Right lobe of liver (tissue), 6 donors: ENCODE measurements at regions not wholly inside any gene's neighbourhood (a gene's known extent, or its start where the extent isn't known, plus 50 kb on each side); places are given as distances from the start of the nearest gene placed in this dataset.

Source experiments
- ATAC-seq, 4 donors: fragments of 200-7000 bp; cut with Tn5 transposase; one replicate each; pipeline ENCODE4 v1.9.1; 2020; ENCODE audit warnings: mild to moderate bottlenecking in 4 of 4, moderate library complexity in 4 of 4
- DNase-seq, 3 donors: peaks; one replicate each; pipeline ENCODE4 v3.0.0-alpha.2; 2020
- H3K27ac ChIP-seq, 3 donors: fragments of 200-600 bp; one replicate each; pipeline ENCODE4 v1.8.0; 2022
- H3K27me3 ChIP-seq, 2 donors: fragments of 200-600 bp; one replicate each; pipeline ENCODE4 v1.8.0; 2022
- H3K36me3 ChIP-seq, 4 donors: fragments of 200-600 bp; sonication (generic) in 1 of 4; one replicate each; pipeline versions ENCODE4 v1.5.1 to v1.8.0; 2017 to 2022; ENCODE audit warnings: control low read depth in 1 of 4
- H3K4me1 ChIP-seq, 4 donors: fragments of 200-600 bp; sonication (generic) in 1 of 4; one replicate each; pipeline versions ENCODE4 v1.5.1 to v1.8.0; 2017 to 2022; ENCODE audit warnings: control low read depth in 1 of 4
- H3K4me3 ChIP-seq, 3 donors: fragments of 200-600 bp; one replicate each; pipeline ENCODE4 v1.8.0; 2022
- H3K9me3 ChIP-seq, 4 donors: fragments of 200-600 bp; sonication (generic) in 1 of 4; one replicate each; pipeline versions ENCODE4 v1.5.1 to v1.8.0; 2017 to 2022; ENCODE audit warnings: control low read depth in 1 of 4
- POLR2A ChIP-seq: fragments of 450-650 bp; IDR thresholded peaks from one replicate; pipeline ENCODE4 v1.6.1; 2017; ENCODE audit warnings: antibody characterized with exemption, mild to moderate bottlenecking
- WGBS: methylation state at CpG from one replicate; pipeline ENCODE4 v1.1.6; 2018; ENCODE audit warnings: low coverage, low lambda C conversion rate; ENCODE audit not compliant: insufficient coverage; ENCODE audit errors: missing lambda C conversion rate; 5-methylcytosine and 5-hydroxymethylcytosine counted together
- intact Hi-C, 2 donors: fragments of 100-400 bp; cut with DNase I; formaldehyde crosslinking; loops; one replicate each; pipeline versions ENCODE4 v1.11.2 to v1.14.1; 2022
- TF ChIP-seq, protein P1 (sequence below), 4 donors: fragments of 200-600 bp in 3 of 4; fragments of 450-650 bp in 1 of 4; IDR thresholded peaks; one replicate each; pipeline versions ENCODE4 v1.5.1 to v1.8.0; 2016 to 2022; ENCODE audit warnings: antibody characterized with exemption in 4 of 4, mild to moderate bottlenecking in 2 of 4
- donor health status: DM: no; HTN: yes; CAD: no.
- donor health status: DM: no; HTN: no; CAD: no.
- donor health status: DM: no; HTN: no; CAD: no.
- donor health status: DM: no; HTN: yes; CAD: no.
- donor health status: DM: no; HTN: yes; CAD: no.

DNA sequence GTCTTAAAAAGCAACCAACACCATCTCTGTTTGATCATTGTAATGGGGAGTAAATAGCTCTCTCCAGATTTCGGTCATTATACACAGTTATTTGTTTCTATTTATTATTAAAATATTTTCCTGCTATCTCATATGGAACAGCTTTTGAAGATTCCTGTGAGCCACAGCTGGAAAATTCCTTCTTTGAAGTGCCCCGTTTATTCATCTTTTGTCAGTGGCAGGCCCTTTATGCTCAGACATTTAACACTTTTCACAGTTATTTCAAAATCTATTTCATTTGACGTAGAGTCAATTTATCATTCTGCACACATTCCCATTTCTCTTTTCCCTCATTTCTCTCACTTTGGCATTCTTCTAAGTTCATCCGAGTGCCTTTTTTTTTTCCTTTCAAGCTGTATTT, 245.9 kb upstream of the ELAC2 start:
- no peaks in the 10 kb centered on the region for H3K4me1 ChIP-seq

DNA sequence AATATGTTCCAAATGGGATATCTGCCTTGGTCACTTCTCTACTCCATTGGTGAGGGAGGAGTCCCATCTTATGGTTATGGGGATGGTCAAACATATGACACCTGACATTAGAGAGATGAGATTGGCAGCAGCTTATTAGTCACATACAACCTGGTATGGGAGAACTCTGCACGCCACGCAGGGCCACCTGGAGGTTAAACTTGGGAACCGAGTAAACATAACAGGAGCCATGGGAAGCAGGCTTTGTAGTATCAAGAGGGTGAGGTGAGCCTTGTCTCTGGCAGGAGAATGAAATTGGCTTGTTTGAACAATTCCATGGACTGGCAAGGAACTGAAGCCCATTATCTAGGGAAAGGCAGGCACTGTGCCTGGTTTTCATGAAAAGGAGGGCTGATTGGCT, 238.7 kb upstream of the ELAC2 start:
- DNase-seq (no peak), ATAC-seq (no peak)
- Histone ChIP-seq H3K27me3 (no peaks in the 10 kb centered on the region), H3K27ac (no peak overlapping the region), H3K9me3 (no peaks in the 10 kb centered on the region), H3K36me3 (no peaks in the 10 kb centered on the region), H3K4me1 (no peaks in the 10 kb centered on the region), H3K4me3 (no peak overlapping the region)
- 76% methylated on average over 3 of the region's 3 CpGs for WGBS
- intact Hi-C loops, result no loop called here
- no peak for TF ChIP-seq POLR2A
- TF ChIP-seq, protein P1, sequence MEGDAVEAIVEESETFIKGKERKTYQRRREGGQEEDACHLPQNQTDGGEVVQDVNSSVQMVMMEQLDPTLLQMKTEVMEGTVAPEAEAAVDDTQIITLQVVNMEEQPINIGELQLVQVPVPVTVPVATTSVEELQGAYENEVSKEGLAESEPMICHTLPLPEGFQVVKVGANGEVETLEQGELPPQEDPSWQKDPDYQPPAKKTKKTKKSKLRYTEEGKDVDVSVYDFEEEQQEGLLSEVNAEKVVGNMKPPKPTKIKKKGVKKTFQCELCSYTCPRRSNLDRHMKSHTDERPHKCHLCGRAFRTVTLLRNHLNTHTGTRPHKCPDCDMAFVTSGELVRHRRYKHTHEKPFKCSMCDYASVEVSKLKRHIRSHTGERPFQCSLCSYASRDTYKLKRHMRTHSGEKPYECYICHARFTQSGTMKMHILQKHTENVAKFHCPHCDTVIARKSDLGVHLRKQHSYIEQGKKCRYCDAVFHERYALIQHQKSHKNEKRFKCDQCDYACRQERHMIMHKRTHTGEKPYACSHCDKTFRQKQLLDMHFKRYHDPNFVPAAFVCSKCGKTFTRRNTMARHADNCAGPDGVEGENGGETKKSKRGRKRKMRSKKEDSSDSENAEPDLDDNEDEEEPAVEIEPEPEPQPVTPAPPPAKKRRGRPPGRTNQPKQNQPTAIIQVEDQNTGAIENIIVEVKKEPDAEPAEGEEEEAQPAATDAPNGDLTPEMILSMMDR (IDR thresholded peaks at IDR 0.05), result no peak

More for the DNA sequence above, 245.9 kb upstream of the ELAC2 start:
- DNase-seq (no peak), ATAC-seq (no peak)
- H3K27me3 ChIP-seq, result no peaks in the 10 kb centered on the region
- TF ChIP-seq POLR2A, result no peak
- TF ChIP-seq, protein P1 (IDR thresholded peaks at IDR 0.05), result no peak
- H3K36me3 ChIP-seq, result no peaks in the 10 kb centered on the region
- 56% methylated on average over 4 of the region's 4 CpGs for WGBS
- no peaks in the 10 kb centered on the region for H3K9me3 ChIP-seq
- no peak overlapping the region for H3K4me3 ChIP-seq
- H3K27ac ChIP-seq, result no peak overlapping the region
- intact Hi-C loops, result no loop called here

DNA sequence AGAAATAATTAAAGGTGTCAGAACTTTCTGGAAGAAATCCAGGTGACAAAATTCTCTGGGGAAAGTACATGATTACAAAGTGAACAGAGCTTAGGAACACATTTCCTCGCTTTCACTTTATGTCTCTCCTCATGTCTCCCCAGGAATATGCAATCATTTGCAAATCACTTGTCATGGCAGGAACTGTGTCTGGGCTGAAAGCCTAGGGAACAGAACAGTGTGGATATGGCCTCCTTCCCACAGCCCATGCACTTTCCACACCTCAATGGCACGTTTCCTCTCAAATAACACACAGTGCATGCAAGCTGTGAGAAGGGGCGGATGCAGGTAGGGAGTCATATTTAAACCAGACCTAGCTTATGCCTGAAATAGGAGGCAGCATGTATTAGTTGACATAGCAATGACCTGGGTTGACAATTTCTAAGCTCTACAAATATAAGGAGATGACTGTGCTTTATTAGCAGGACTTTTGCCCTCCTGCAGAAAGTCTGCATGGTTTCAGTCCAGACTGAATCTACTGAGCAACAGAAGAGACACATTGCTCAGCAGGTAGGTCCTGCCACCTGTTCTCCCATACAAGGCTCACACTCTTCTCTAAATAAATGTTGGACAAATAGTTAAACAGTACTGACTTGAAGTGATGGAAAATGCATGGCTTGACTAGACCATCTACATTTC, 236.0 kb upstream of the ELAC2 start:
- intact Hi-C loops, result no loop called here
- WGBS, result 57% methylated on average over 3 of the region's 3 CpGs

DNA sequence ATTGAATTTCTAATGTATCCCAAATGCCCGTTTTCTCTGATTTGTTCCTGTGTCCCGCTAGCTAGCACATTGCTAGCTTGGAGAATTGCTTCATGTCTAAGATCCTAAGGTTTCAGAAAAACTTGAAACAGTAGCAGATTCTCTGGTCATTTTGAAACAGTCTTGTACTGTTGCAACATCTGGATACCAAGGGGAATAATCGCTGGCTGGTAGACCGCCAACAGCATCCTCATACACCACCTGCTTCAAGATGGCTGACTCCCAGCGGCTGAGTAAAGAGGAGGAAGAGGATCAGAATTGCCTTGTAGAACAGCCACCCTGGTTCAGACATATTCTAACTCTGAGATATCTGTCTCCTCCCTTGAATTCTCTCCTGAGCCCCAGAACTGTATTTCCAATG, 226.7 kb upstream of the ELAC2 start:
- 63% methylated on average over 3 of the region's 5 CpGs for WGBS
- Histone ChIP-seq H3K36me3 (no peaks in the 10 kb centered on the region), H3K9me3 (no peaks in the 10 kb centered on the region), H3K27ac (no peak overlapping the region), H3K27me3 (no peaks in the 10 kb centered on the region), H3K4me1 (no peaks in the 10 kb centered on the region), H3K4me3 (no peak overlapping the region)
- DNase-seq (no peak), ATAC-seq (no peak)
- TF ChIP-seq POLR2A, result no peak
- TF ChIP-seq, protein P1 (IDR thresholded peaks at IDR 0.05), result no peak
- intact Hi-C loops, result no loop called here

More for the DNA sequence above, 236.0 kb upstream of the ELAC2 start:
- TF ChIP-seq POLR2A, result no peak
- TF ChIP-seq, protein P1 (IDR thresholded peaks at IDR 0.05), result no peak
- no peak overlapping the region for H3K27ac ChIP-seq
- no peaks in the 10 kb centered on the region for H3K27me3 ChIP-seq
- no peaks in the 10 kb centered on the region for H3K9me3 ChIP-seq
- H3K4me1 ChIP-seq, result no peaks in the 10 kb centered on the region
- ATAC-seq (no peak), DNase-seq (no peak)
- no peak overlapping the region for H3K4me3 ChIP-seq
- H3K36me3 ChIP-seq, result no peaks in the 10 kb centered on the region
